ENCODE measurements at regions not wholly inside any gene's neighbourhood (a gene's known extent, or its start where the extent isn't known, plus 50 kb on each side); places are given as distances from the start of the nearest gene placed in this dataset.

- DNase-seq, result no peak
- H3K4me1 Mint-ChIP-seq, result no peaks in the 10 kb centered on the region
- Histone ChIP-seq H4K20me1 (ENCODE audit: insufficient read depth, low read length) (no peaks in the 10 kb centered on the region), H3K9ac (ENCODE audit: insufficient read depth, low read length, poor library complexity, severe bottlenecking) (no peak overlapping the region), H3K79me2 (ENCODE audit: insufficient read depth, low read length) (no peaks in the 10 kb centered on the region), H3K4me1 (ENCODE audit: control insufficient read depth in 1 of 2, insufficient read depth in 2 of 2, low read length in 2 of 2) (no peaks in the 10 kb centered on the region), H3K9me3 (replicated peaks in 1 of 2; ENCODE audit: control insufficient read depth in 1 of 2, insufficient read depth in 1 of 2, low read length in 2 of 2) (no peaks in the 10 kb centered on the region), H2AFZ (ENCODE audit: insufficient read depth, low read depth, low read length, poor library complexity, severe bottlenecking) (no peak overlapping the region), H3K27ac (ENCODE audit: low read depth in 1 of 2, low read length in 2 of 2) (no peak overlapping the region), H3K4me2 (replicated peaks; ENCODE audit: extremely low read depth, low read length, poor library complexity, severe bottlenecking) (no peak overlapping the region), H3K4me3 (replicated peaks in 1 of 3; ENCODE audit: low read depth in 2 of 3, low read length in 3 of 3) (no peak overlapping the region), H3K36me3 (replicated peaks in 1 of 2; ENCODE audit: control insufficient read depth in 1 of 2, insufficient read depth in 2 of 2, low read length in 2 of 2) (no peaks in the 10 kb centered on the region), H3K27me3 (ENCODE audit: control insufficient read depth in 2 of 2, insufficient read depth in 2 of 2, low read length in 2 of 2) (no peaks in the 10 kb centered on the region)
- peaks cover 0 to 2% (median 0%) of the 10 kb centered on the region in 3 donors for H3K27me3 Mint-ChIP-seq (ENCODE audit: low read depth in 3 of 3)
- H3K36me3 Mint-ChIP-seq, result no peaks in the 10 kb centered on the region
- peaks cover 0 to 5% (median 3%) of the 10 kb centered on the region in 7 donors for H3K9me3 Mint-ChIP-seq
- H3K4me3 Mint-ChIP-seq, result no peak overlapping the region
- no peak overlapping the region for H3K27ac Mint-ChIP-seq
- intact Hi-C loops (cut with micrococcal nuclease), result no loop called here
- no peak for TF ChIP-seq CTCF (IDR thresholded peaks at IDR 0.05)
Measured at GRCh38 chrX:122596998-122597397, 587.1 kb upstream of the GRIA3 start.

GRCh38 chrX:122622795-122623194, 561.3 kb upstream of the GRIA3 start:
- H3K79me2 ChIP-seq (ENCODE audit: insufficient read depth, low read length), result no peaks in the 10 kb centered on the region
- Mint-ChIP-seq H3K4me1 (no peaks in the 10 kb centered on the region), H3K4me3 (no peak overlapping the region), H3K9me3 (peaks cover 0 to 7% (median 2%) of the 10 kb centered on the region in 7 donors), H3K27ac (no peak overlapping the region), H3K36me3 (no peaks in the 10 kb centered on the region), H3K27me3 (ENCODE audit: low read depth in 3 of 3) (peaks cover 0 to 2% (median 2%) of the 10 kb centered on the region in 3 donors)
- H4K20me1 ChIP-seq (ENCODE audit: insufficient read depth, low read length), result no peaks in the 10 kb centered on the region
- intact Hi-C loops (cut with micrococcal nuclease), result no loop called here
- H2AFZ ChIP-seq (ENCODE audit: insufficient read depth, low read depth, low read length, poor library complexity, severe bottlenecking), result no peak overlapping the region
- WGBS (ENCODE audit: insufficient coverage), result no CpG with 5 or more reads among the region's 1 CpG
- DNase-seq, result no peak
- no peaks in the 10 kb centered on the region for H3K27me3 ChIP-seq (ENCODE audit: control insufficient read depth in 2 of 2, insufficient read depth in 2 of 2, low read length in 2 of 2)
- no peak overlapping the region for H3K4me3 ChIP-seq (replicated peaks in 1 of 3; ENCODE audit: low read depth in 2 of 3, low read length in 3 of 3)
- no peak overlapping the region for H3K9ac ChIP-seq (ENCODE audit: insufficient read depth, low read length, poor library complexity, severe bottlenecking)
- no peaks in the 10 kb centered on the region for H3K36me3 ChIP-seq (replicated peaks in 1 of 2; ENCODE audit: control insufficient read depth in 1 of 2, insufficient read depth in 2 of 2, low read length in 2 of 2)
- H3K4me2 ChIP-seq (replicated peaks; ENCODE audit: extremely low read depth, low read length, poor library complexity, severe bottlenecking), result no peak overlapping the region
- no peak for TF ChIP-seq CTCF (IDR thresholded peaks at IDR 0.05)
- H3K9me3 ChIP-seq (replicated peaks in 1 of 2; ENCODE audit: control insufficient read depth in 1 of 2, insufficient read depth in 1 of 2, low read length in 2 of 2), result peaks cover 0 to 5% of the 10 kb centered on the region in 2 donors
- H3K4me1 ChIP-seq (ENCODE audit: control insufficient read depth in 1 of 2, insufficient read depth in 2 of 2, low read length in 2 of 2), result no peaks in the 10 kb centered on the region
- H3K27ac ChIP-seq (ENCODE audit: low read depth in 1 of 2, low read length in 2 of 2), result no peak overlapping the region

Data from CD14-positive monocyte (primary cell).